Hepatocyte (in vitro differentiated cells): ENCODE measurements at regions not wholly inside any gene's neighbourhood (a gene's known extent, or its start where the extent isn't known, plus 50 kb on each side); places are given as distances from the start of the nearest gene placed in this dataset.

Experiments
- EZH2 ChIP-seq: fragments of 200-600 bp; sonication (generic); IDR thresholded peaks from 2 replicates; pipeline ENCODE4 v1.6.1; 2016; ENCODE audit warnings: antibody characterized with exemption, mild to moderate bottlenecking, borderline replicate concordance
- EZH2phosphoT487 ChIP-seq: fragments of 200-600 bp; sonication (generic); IDR thresholded peaks from one replicate; pipeline ENCODE4 v1.6.1; 2018; ENCODE audit warnings: antibody characterized with exemption, mild to moderate bottlenecking, low read depth, moderate library complexity; ENCODE audit not compliant: unreplicated experiment, severe bottlenecking
- TF ChIP-seq, protein P1 (sequence below): fragments of 200-600 bp; sonication (generic); IDR thresholded peaks from 2 replicates; pipeline ENCODE4 v1.5.1; 2016; ENCODE audit warnings: antibody characterized with exemption, mild to moderate bottlenecking; ENCODE audit not compliant: poor library complexity

DNA sequence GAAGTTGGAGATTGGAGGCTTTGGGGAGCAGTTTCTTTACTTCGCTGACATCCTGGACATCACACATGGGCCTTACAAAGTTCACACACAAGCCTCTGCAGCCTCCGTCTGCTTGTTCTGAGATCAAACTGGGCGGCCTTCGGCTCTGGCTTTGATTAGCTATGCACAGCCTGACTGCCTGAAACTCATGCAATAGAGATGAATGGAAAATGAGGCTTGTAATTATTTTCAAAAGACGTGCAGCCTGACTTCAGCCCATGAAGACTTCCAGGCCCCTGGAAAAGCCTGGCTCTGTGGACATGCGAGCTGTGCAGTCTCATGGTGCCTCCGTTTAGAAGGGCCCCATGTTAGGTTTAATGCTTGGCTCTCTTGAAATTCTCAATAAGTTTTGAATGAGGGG is 480.5 kb upstream of the SULF2 start:
- TF ChIP-seq, protein P1, sequence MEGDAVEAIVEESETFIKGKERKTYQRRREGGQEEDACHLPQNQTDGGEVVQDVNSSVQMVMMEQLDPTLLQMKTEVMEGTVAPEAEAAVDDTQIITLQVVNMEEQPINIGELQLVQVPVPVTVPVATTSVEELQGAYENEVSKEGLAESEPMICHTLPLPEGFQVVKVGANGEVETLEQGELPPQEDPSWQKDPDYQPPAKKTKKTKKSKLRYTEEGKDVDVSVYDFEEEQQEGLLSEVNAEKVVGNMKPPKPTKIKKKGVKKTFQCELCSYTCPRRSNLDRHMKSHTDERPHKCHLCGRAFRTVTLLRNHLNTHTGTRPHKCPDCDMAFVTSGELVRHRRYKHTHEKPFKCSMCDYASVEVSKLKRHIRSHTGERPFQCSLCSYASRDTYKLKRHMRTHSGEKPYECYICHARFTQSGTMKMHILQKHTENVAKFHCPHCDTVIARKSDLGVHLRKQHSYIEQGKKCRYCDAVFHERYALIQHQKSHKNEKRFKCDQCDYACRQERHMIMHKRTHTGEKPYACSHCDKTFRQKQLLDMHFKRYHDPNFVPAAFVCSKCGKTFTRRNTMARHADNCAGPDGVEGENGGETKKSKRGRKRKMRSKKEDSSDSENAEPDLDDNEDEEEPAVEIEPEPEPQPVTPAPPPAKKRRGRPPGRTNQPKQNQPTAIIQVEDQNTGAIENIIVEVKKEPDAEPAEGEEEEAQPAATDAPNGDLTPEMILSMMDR, result no peak
- TF ChIP-seq EZH2 (no peak), EZH2phosphoT487 (no peak)
